GM12891 (cell line): ENCODE measurements at regions not wholly inside any gene's neighbourhood (a gene's known extent, or its start where the extent isn't known, plus 50 kb on each side); places are given as distances from the start of the nearest gene placed in this dataset.
"Not testable (repeated sequence)": the region's sequence is repeated elsewhere in the genome, so short reads cannot be mapped to it uniquely, and the experiment has no call there.

Experiments used
- POLR2A ChIP-seq: IDR thresholded peaks from 2 replicates; pipeline ENCODE4 v1.6.1; 2011; ENCODE audit warnings: low read depth, low read length, control low read depth
- POLR2AphosphoS5 ChIP-seq: IDR thresholded peaks from 2 replicates; pipeline ENCODE4 v1.6.1; 2011; ENCODE audit warnings: low read depth, low read length, control low read depth
- SPI1 ChIP-seq: IDR thresholded peaks from 2 replicates; pipeline ENCODE4 v1.6.1; 2011; ENCODE audit warnings: low read depth, low read length, control low read depth

- not testable (repeated sequence) for TF ChIP-seq POLR2A, POLR2AphosphoS5, SPI1
Measured at GRCh38 chr1:83154306-83154705, 844.6 kb downstream of the TTLL7 start.
